WERI-Rb-1 (cell line): ENCODE measurements at regions not wholly inside any gene's neighbourhood (a gene's known extent, or its start where the extent isn't known, plus 50 kb on each side); places are given as distances from the start of the nearest gene placed in this dataset.

Experiments used
- DNase-seq: peaks from one replicate; pipeline ENCODE4 v3.0.0-alpha.2; 2020
- H3K27ac ChIP-seq: fragments of 250-450 bp; sonication (Bioruptor Pico); 2 replicates; pipeline ENCODE4 v1.5.1; 2020; ENCODE audit warnings: mild to moderate bottlenecking, moderate library complexity
- H3K27me3 ChIP-seq: fragments of 250-450 bp; sonication (Bioruptor Pico); 2 replicates; pipeline ENCODE4 v1.5.1; 2021; ENCODE audit warnings: mild to moderate bottlenecking, low read depth, moderate library complexity; ENCODE audit not compliant: insufficient read depth, severe bottlenecking
- H3K36me3 ChIP-seq: fragments of 250-450 bp; sonication (Bioruptor Pico); 2 replicates; pipeline ENCODE4 v1.5.1; 2020; ENCODE audit warnings: mild to moderate bottlenecking, moderate library complexity
- H3K4me3 ChIP-seq: 2 replicates; pipeline ENCODE4 v1.5.1; 2011; ENCODE audit warnings: low read depth, mild to moderate bottlenecking, control low read depth, low read length
- H3K9me3 ChIP-seq: fragments of 250-450 bp; sonication (Bioruptor Pico); 2 replicates; pipeline ENCODE4 v1.5.1; 2021; ENCODE audit warnings: mild to moderate bottlenecking, moderate library complexity; ENCODE audit not compliant: severe bottlenecking
- CTCF ChIP-seq: IDR thresholded peaks from 2 replicates; pipeline ENCODE4 v1.5.1; 2011; ENCODE audit warnings: low read depth, mild to moderate bottlenecking, control low read depth, inconsistent platforms, low read length

DNA sequence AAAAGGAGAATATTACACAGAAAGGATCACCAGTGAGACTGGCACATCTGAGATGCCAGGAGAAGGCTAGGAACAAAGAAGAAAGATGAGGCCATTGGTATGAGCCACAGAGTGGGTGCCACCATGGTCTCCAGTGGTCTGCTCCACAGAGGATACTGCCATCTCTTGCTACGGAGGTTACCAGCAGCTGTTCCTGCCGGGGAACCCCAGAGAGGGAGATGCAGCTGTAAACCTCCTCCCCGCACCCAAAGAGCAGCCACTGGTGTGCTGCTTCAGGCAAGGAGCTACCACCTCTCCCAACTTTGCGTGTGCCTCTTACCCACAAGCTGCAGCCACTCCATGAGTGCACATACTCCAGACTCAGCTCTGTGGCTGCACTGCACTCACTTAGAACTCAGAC lies 201.5 kb upstream of the RTL1 start:
- Histone ChIP-seq H3K9me3 (peaks cover 5% of the 10 kb centered on the region), H3K4me3 (no peak overlapping the region), H3K27ac (no peak overlapping the region), H3K27me3 (peaks cover 69% of the 10 kb centered on the region), H3K36me3 (no peaks in the 10 kb centered on the region)
- no peak for DNase-seq
- no peak for TF ChIP-seq CTCF

DNA sequence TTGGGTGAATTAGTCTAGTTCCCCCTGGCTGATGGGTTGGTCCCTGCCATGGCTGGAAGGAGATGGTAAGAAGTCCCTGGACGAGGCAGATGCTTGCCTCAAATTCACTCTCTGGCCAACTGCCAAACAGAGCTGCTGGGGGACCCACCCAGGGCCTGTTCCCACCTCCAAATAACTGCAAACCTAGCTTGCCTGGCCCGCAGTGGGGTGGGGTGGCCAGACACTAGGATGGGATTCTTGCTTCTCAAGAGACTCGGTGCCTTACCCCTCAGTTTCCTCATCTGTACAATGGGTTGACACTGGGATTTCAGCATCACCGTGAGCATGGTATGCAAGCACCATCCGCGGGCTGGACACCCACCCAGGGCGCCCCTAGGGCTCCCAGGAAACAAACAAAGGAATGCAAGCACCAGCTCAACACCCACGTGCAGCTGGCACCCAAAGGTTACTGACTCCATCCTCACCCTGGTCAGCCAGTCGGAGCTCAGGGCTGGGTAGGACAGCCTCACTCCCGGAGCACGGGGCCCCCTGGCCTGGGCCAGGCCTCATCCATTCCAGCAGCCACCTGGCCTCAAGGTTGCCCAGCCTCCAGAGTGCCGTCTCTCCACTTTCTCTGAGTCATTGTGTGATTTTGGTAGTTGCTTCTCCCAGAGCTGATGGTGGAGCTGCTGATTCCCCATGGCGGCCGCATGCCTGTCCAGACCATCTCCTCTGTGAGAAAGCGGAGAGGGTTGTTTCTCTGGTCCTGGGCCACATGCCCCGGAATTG lies 205.2 kb upstream of the RTL1 start:
- H3K36me3 ChIP-seq, result no peaks in the 10 kb centered on the region
- H3K27ac ChIP-seq, result no peak overlapping the region
- peaks cover 81% of the 10 kb centered on the region for H3K27me3 ChIP-seq
- H3K4me3 ChIP-seq, result no peak overlapping the region
- DNase-seq, result no peak
- H3K9me3 ChIP-seq, result no peaks in the 10 kb centered on the region
- no peak for TF ChIP-seq CTCF

- no peak overlapping the region for H3K4me3 ChIP-seq
- no peak overlapping the region for H3K27ac ChIP-seq
Measured at GRCh38 chr14:101109347-101109638, 205.8 kb upstream of the RTL1 start.

DNA sequence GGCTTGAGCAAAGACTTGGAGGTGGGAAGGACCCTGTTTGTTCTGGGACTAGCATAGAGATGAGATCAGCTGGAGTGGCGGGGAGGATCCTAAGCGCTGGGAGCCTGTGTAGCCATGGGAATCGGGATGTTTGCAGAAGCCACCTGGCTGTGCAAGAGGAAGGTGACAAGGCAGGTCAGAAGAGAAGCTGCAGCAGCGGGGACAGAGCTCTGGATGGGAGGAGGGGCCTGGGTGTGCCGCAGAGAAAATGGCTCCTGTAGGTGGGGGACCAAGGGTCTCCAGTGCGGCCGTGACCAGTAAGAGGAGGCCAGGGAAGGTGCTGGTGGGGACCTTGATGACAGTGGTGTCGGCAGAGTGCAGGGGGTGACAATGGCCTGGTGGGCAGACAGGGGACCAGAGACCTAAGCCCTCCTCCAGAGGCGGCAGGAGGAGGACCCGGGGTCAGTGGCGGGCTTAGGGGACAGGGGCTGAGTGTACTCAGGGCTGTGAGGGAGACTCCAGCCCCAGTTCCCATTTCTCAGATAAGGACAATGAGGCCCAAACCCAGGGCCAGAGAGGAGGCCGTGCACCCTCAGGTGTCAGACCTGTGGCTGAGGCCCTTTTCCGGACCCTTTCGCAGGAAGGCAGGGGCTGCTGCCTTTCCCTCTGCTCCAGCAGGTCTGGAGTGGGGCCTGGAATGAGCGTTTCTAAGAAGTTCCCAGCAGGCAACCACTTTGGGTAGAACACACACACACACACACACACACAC lies 206.6 kb upstream of the RTL1 start:
- TF ChIP-seq CTCF, result no peak
- H3K4me3 ChIP-seq, result no peak overlapping the region
- H3K27ac ChIP-seq, result no peak overlapping the region
- no peaks in the 10 kb centered on the region for H3K36me3 ChIP-seq
- peaks cover 83% of the 10 kb centered on the region for H3K27me3 ChIP-seq
- H3K9me3 ChIP-seq, result no peaks in the 10 kb centered on the region
- no peak for DNase-seq

More at GRCh38 chr14:101109347-101109638, 205.8 kb upstream of the RTL1 start:
- H3K36me3 ChIP-seq, result no peaks in the 10 kb centered on the region
- no peak for TF ChIP-seq CTCF
- DNase-seq, result no peak
- peaks cover 82% of the 10 kb centered on the region for H3K27me3 ChIP-seq
- H3K9me3 ChIP-seq, result no peaks in the 10 kb centered on the region

- Histone ChIP-seq H3K4me3 (no peak overlapping the region), H3K36me3 (no peaks in the 10 kb centered on the region), H3K27ac (no peak overlapping the region), H3K27me3 (peaks cover 87% of the 10 kb centered on the region), H3K9me3 (no peaks in the 10 kb centered on the region)
- no peak for DNase-seq
- no peak for TF ChIP-seq CTCF
Measured at GRCh38 chr14:101110729-101111619, 207.5 kb upstream of the RTL1 start.
